ENCODE measurements at regions not wholly inside any gene's neighbourhood (a gene's known extent, or its start where the extent isn't known, plus 50 kb on each side); places are given as distances from the start of the nearest gene placed in this dataset.

GRCh38 chr12:84785281-84785680, 127.3 kb downstream of the SLC6A15 start:
- no peak overlapping the region for H4K8ac ChIP-seq (ENCODE audit: low read depth, low read length)
- no peaks in the 10 kb centered on the region for H3K79me2 ChIP-seq (ENCODE audit: control insufficient read depth, insufficient read depth, low read length)
- H2BK5ac ChIP-seq (ENCODE audit: low read length) = no peak overlapping the region
- H3K4ac ChIP-seq (ENCODE audit: low read depth, low read length) = no peak overlapping the region
- H3K18ac ChIP-seq (ENCODE audit: low read length) = no peak overlapping the region
- WGBS (ENCODE audit: extremely low coverage, insufficient coverage, low lambda C conversion rate) = no CpG with 5 or more reads among the region's 1 CpG
- H2BK120ac ChIP-seq (ENCODE audit: low read depth, low read length) = no peak overlapping the region
- H4K5ac ChIP-seq (ENCODE audit: low read length) = no peak overlapping the region
- H2BK15ac ChIP-seq (replicated peaks; ENCODE audit: low read depth) = no peak overlapping the region
- H3K27me3 ChIP-seq (ENCODE audit: insufficient read depth, low read length, poor library complexity) = no peaks in the 10 kb centered on the region
- H3K36me3 ChIP-seq (ENCODE audit: control insufficient read depth, insufficient read depth, low read length) = no peaks in the 10 kb centered on the region
- no peak overlapping the region for H3K9ac ChIP-seq (ENCODE audit: low read length)
- H3K4me1 ChIP-seq (ENCODE audit: control insufficient read depth, low read depth, low read length) = no peaks in the 10 kb centered on the region
- H3K4me3 ChIP-seq (ENCODE audit: low read length) = no peak overlapping the region
- no peak overlapping the region for H3K23ac ChIP-seq (ENCODE audit: low read length)
- DNase-seq = no peak
- no peak overlapping the region for H2AK5ac ChIP-seq (ENCODE audit: low read length)
- no peak overlapping the region for H3K4me2 ChIP-seq (ENCODE audit: low read length)
- H3K56ac ChIP-seq (ENCODE audit: low read length) = no peak overlapping the region
- H3K79me1 ChIP-seq (ENCODE audit: low read length) = no peaks in the 10 kb centered on the region
- H3K27ac ChIP-seq (ENCODE audit: low read depth, low read length) = no peak overlapping the region

GRCh38 chr12:84779169-84779568, 133.4 kb downstream of the SLC6A15 start:
- Histone ChIP-seq H2BK15ac (replicated peaks; ENCODE audit: low read depth) (no peak overlapping the region), H3K23ac (ENCODE audit: low read length) (no peak overlapping the region), H3K27ac (ENCODE audit: low read depth, low read length) (no peak overlapping the region), H3K56ac (ENCODE audit: low read length) (no peak overlapping the region), H3K36me3 (ENCODE audit: control insufficient read depth, insufficient read depth, low read length) (no peaks in the 10 kb centered on the region), H3K18ac (ENCODE audit: low read length) (no peak overlapping the region), H3K9ac (ENCODE audit: low read length) (no peak overlapping the region), H2BK5ac (ENCODE audit: low read length) (no peak overlapping the region), H3K79me1 (ENCODE audit: low read length) (no peaks in the 10 kb centered on the region), H4K8ac (ENCODE audit: low read depth, low read length) (no peak overlapping the region), H4K5ac (ENCODE audit: low read length) (no peak overlapping the region), H3K79me2 (ENCODE audit: control insufficient read depth, insufficient read depth, low read length) (no peaks in the 10 kb centered on the region), H3K27me3 (ENCODE audit: insufficient read depth, low read length, poor library complexity) (no peaks in the 10 kb centered on the region), H2BK120ac (ENCODE audit: low read depth, low read length) (no peak overlapping the region), H3K4me1 (ENCODE audit: control insufficient read depth, low read depth, low read length) (no peaks in the 10 kb centered on the region), H2AK5ac (ENCODE audit: low read length) (no peak overlapping the region), H3K4me2 (ENCODE audit: low read length) (no peak overlapping the region), H3K4me3 (ENCODE audit: low read length) (no peak overlapping the region), H3K4ac (ENCODE audit: low read depth, low read length) (no peak overlapping the region)
- peak; percentile 10 for DNase-seq
- WGBS (ENCODE audit: extremely low coverage, insufficient coverage, low lambda C conversion rate) = no CpG with 5 or more reads among the region's 5 CpGs

- Histone ChIP-seq H3K18ac (ENCODE audit: low read length) (no peak overlapping the region), H4K8ac (ENCODE audit: low read depth, low read length) (no peak overlapping the region), H3K27ac (ENCODE audit: low read depth, low read length) (no peak overlapping the region), H3K79me1 (ENCODE audit: low read length) (no peaks in the 10 kb centered on the region), H3K4me3 (ENCODE audit: low read length) (no peak overlapping the region), H2BK15ac (replicated peaks; ENCODE audit: low read depth) (no peak overlapping the region), H3K4me2 (ENCODE audit: low read length) (no peak overlapping the region), H3K4me1 (ENCODE audit: control insufficient read depth, low read depth, low read length) (no peaks in the 10 kb centered on the region), H2AK5ac (ENCODE audit: low read length) (no peak overlapping the region), H3K36me3 (ENCODE audit: control insufficient read depth, insufficient read depth, low read length) (no peaks in the 10 kb centered on the region), H3K4ac (ENCODE audit: low read depth, low read length) (no peak overlapping the region), H3K23ac (ENCODE audit: low read length) (no peak overlapping the region), H3K9ac (ENCODE audit: low read length) (no peak overlapping the region), H3K56ac (ENCODE audit: low read length) (no peak overlapping the region), H4K5ac (ENCODE audit: low read length) (no peak overlapping the region), H2BK5ac (ENCODE audit: low read length) (no peak overlapping the region), H2BK120ac (ENCODE audit: low read depth, low read length) (no peak overlapping the region), H3K79me2 (ENCODE audit: control insufficient read depth, insufficient read depth, low read length) (no peaks in the 10 kb centered on the region), H3K27me3 (ENCODE audit: insufficient read depth, low read length, poor library complexity) (no peaks in the 10 kb centered on the region)
- no peak for DNase-seq
- no CpG with 5 or more reads among the region's 2 CpGs for WGBS (ENCODE audit: extremely low coverage, insufficient coverage, low lambda C conversion rate)
Measured at GRCh38 chr12:84772281-84772680, 140.3 kb downstream of the SLC6A15 start.

GRCh38 chr12:84767079-84767478, 145.5 kb downstream of the SLC6A15 start:
- DNase-seq = no peak
- H4K8ac ChIP-seq (ENCODE audit: low read depth, low read length) = no peak overlapping the region
- whole genome bisulfite sequencing (ENCODE audit: extremely low coverage, insufficient coverage, low lambda C conversion rate) = no CpG with 5 or more reads among the region's 1 CpG
- no peak overlapping the region for H2AK5ac ChIP-seq (ENCODE audit: low read length)
- no peak overlapping the region for H4K5ac ChIP-seq (ENCODE audit: low read length)
- no peak overlapping the region for H3K9ac ChIP-seq (ENCODE audit: low read length)
- no peak overlapping the region for H3K23ac ChIP-seq (ENCODE audit: low read length)
- H3K27me3 ChIP-seq (ENCODE audit: insufficient read depth, low read length, poor library complexity) = no peaks in the 10 kb centered on the region
- no peak overlapping the region for H3K4ac ChIP-seq (ENCODE audit: low read depth, low read length)
- H2BK15ac ChIP-seq (replicated peaks; ENCODE audit: low read depth) = no peak overlapping the region
- no peak overlapping the region for H3K18ac ChIP-seq (ENCODE audit: low read length)
- H3K79me1 ChIP-seq (ENCODE audit: low read length) = no peaks in the 10 kb centered on the region
- H3K4me1 ChIP-seq (ENCODE audit: control insufficient read depth, low read depth, low read length) = no peaks in the 10 kb centered on the region
- H3K56ac ChIP-seq (ENCODE audit: low read length) = no peak overlapping the region
- no peaks in the 10 kb centered on the region for H3K79me2 ChIP-seq (ENCODE audit: control insufficient read depth, insufficient read depth, low read length)
- H2BK120ac ChIP-seq (ENCODE audit: low read depth, low read length) = no peak overlapping the region
- H3K4me2 ChIP-seq (ENCODE audit: low read length) = no peak overlapping the region
- H3K36me3 ChIP-seq (ENCODE audit: control insufficient read depth, insufficient read depth, low read length) = no peaks in the 10 kb centered on the region
- H3K27ac ChIP-seq (ENCODE audit: low read depth, low read length) = no peak overlapping the region
- no peak overlapping the region for H2BK5ac ChIP-seq (ENCODE audit: low read length)
- no peak overlapping the region for H3K4me3 ChIP-seq (ENCODE audit: low read length)

- Histone ChIP-seq H3K27me3 (ENCODE audit: insufficient read depth, low read length, poor library complexity) (no peaks in the 10 kb centered on the region), H2BK120ac (ENCODE audit: low read depth, low read length) (no peak overlapping the region), H3K79me2 (ENCODE audit: control insufficient read depth, insufficient read depth, low read length) (no peaks in the 10 kb centered on the region), H3K4me2 (ENCODE audit: low read length) (no peak overlapping the region), H2AK5ac (ENCODE audit: low read length) (no peak overlapping the region), H2BK5ac (ENCODE audit: low read length) (no peak overlapping the region), H3K9ac (ENCODE audit: low read length) (no peak overlapping the region), H3K36me3 (ENCODE audit: control insufficient read depth, insufficient read depth, low read length) (no peaks in the 10 kb centered on the region), H3K27ac (ENCODE audit: low read depth, low read length) (no peak overlapping the region), H2BK15ac (replicated peaks; ENCODE audit: low read depth) (no peak overlapping the region), H3K23ac (ENCODE audit: low read length) (no peak overlapping the region), H3K18ac (ENCODE audit: low read length) (no peak overlapping the region), H4K5ac (ENCODE audit: low read length) (no peak overlapping the region), H4K8ac (ENCODE audit: low read depth, low read length) (no peak overlapping the region), H3K79me1 (ENCODE audit: low read length) (no peaks in the 10 kb centered on the region), H3K56ac (ENCODE audit: low read length) (no peak overlapping the region), H3K4ac (ENCODE audit: low read depth, low read length) (no peak overlapping the region), H3K4me1 (ENCODE audit: control insufficient read depth, low read depth, low read length) (no peaks in the 10 kb centered on the region), H3K4me3 (ENCODE audit: low read length) (no peak overlapping the region)
- DNase-seq = no peak
Measured at GRCh38 chr12:84766375-84766774, 146.2 kb downstream of the SLC6A15 start.

- Histone ChIP-seq H3K4ac (ENCODE audit: low read depth, low read length) (no peak overlapping the region), H3K79me1 (ENCODE audit: low read length) (no peaks in the 10 kb centered on the region), H3K27me3 (ENCODE audit: insufficient read depth, low read length, poor library complexity) (no peaks in the 10 kb centered on the region), H3K23ac (ENCODE audit: low read length) (no peak overlapping the region), H3K27ac (ENCODE audit: low read depth, low read length) (no peak overlapping the region), H3K9ac (ENCODE audit: low read length) (no peak overlapping the region), H3K79me2 (ENCODE audit: control insufficient read depth, insufficient read depth, low read length) (no peaks in the 10 kb centered on the region), H3K4me1 (ENCODE audit: control insufficient read depth, low read depth, low read length) (no peaks in the 10 kb centered on the region), H3K4me2 (ENCODE audit: low read length) (no peak overlapping the region), H3K56ac (ENCODE audit: low read length) (no peak overlapping the region), H2AK5ac (ENCODE audit: low read length) (no peak overlapping the region), H2BK5ac (ENCODE audit: low read length) (no peak overlapping the region), H3K36me3 (ENCODE audit: control insufficient read depth, insufficient read depth, low read length) (no peaks in the 10 kb centered on the region), H2BK120ac (ENCODE audit: low read depth, low read length) (no peak overlapping the region), H4K5ac (ENCODE audit: low read length) (no peak overlapping the region), H3K4me3 (ENCODE audit: low read length) (no peak overlapping the region), H3K18ac (ENCODE audit: low read length) (no peak overlapping the region), H2BK15ac (replicated peaks; ENCODE audit: low read depth) (no peak overlapping the region), H4K8ac (ENCODE audit: low read depth, low read length) (no peak overlapping the region)
- DNase-seq = no peak
- WGBS (ENCODE audit: extremely low coverage, insufficient coverage, low lambda C conversion rate) = no CpG with 5 or more reads among the region's 1 CpG
Measured at GRCh38 chr12:84764001-84764400, 148.6 kb downstream of the SLC6A15 start.
